22Rv1 (cell line): ENCODE measurements at regions not wholly inside any gene's neighbourhood (a gene's known extent, or its start where the extent isn't known, plus 50 kb on each side); places are given as distances from the start of the nearest gene placed in this dataset.

Experiments
- CTCF ChIP-seq: fragments of 450-650 bp; IDR thresholded peaks from 2 replicates; pipeline ENCODE4 v1.5.1; 2017; ENCODE audit warnings: mild to moderate bottlenecking
- ZFX ChIP-seq: fragments of 450-650 bp; IDR thresholded peaks from 2 replicates; pipeline ENCODE4 v1.6.1; 2017; ENCODE audit warnings: antibody characterized with exemption, borderline replicate concordance

DNA sequence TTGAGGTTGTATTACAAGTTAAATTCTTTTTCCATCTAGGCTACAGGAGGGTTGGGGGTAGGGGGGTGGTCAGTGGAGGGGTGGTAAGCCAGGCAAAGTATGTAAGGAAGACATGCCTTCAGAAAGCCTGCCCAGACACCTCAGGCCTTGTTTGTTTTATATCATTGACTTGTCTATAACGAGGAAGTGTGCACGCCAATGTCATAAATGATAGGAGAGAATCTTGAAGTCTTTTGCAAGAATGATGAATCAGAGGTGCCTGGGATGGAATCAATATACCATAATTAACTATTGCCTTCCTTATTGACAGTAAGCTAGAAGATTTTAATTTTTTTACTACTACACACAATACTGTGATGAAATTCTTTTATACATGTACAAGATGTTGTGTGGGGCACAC, 90.7 kb downstream of the SEC61B start:
- TF ChIP-seq CTCF = no peak
- no peak for TF ChIP-seq ZFX
